GM13976 (cell line): ENCODE measurements at regions not wholly inside any gene's neighbourhood (a gene's known extent, or its start where the extent isn't known, plus 50 kb on each side); places are given as distances from the start of the nearest gene placed in this dataset.

Experiments
- DNase-seq: peaks from one replicate; pipeline ENCODE4 v3.0.0; 2012; ENCODE audit warnings: low spot score
- CTCF ChIP-seq: IDR thresholded peaks from 2 replicates; pipeline ENCODE4 v1.5.1; 2012; ENCODE audit warnings: borderline replicate concordance, mild to moderate bottlenecking; ENCODE audit not compliant: insufficient read depth; ENCODE audit errors: extremely low read depth, missing control alignments, control extremely low read depth
- in situ Hi-C: fragments of 300-500 bp; cut with MboI; formaldehyde crosslinking; loops from one replicate; pipeline ENCODE4 v1.12.0; 2022; ENCODE audit warnings: low sequenced_read_pairs, mixed read lengths, inconsistent platforms; ENCODE audit not compliant: unreplicated experiment

- no peak for TF ChIP-seq CTCF
- in situ Hi-C loops, result no loop called here
- no peak for DNase-seq
Observed at GRCh38 chr20:50272724-50273446, 82.3 kb downstream of the CEBPB start.

GRCh38 chr20:50273601-50274491, 83.2 kb downstream of the CEBPB start:
- no peak for DNase-seq
- in situ Hi-C loops, result no loop called here
- TF ChIP-seq CTCF, result no peak

GRCh38 chr20:50274570-50275430, 84.2 kb downstream of the CEBPB start:
- in situ Hi-C loops, result no loop called here
- DNase-seq, result no peak
- TF ChIP-seq CTCF, result no peak

- in situ Hi-C loops, result no loop called here
- no peak for TF ChIP-seq CTCF
- no peak for DNase-seq
Observed at GRCh38 chr20:50276119-50277063, 85.8 kb downstream of the CEBPB start.

- in situ Hi-C loops, result no loop called here
Observed at GRCh38 chr20:50277064-50277415, 86.4 kb downstream of the CEBPB start.

More at GRCh38 chr20:50277064-50277415, 86.4 kb downstream of the CEBPB start:
- TF ChIP-seq CTCF, result no peak
- DNase-seq, result no peak
